NCI-H748 treated with DMSO at 0.1 percent for 48 hours (cell line): ENCODE measurements at regions not wholly inside any gene's neighbourhood (a gene's known extent, or its start where the extent isn't known, plus 50 kb on each side); places are given as distances from the start of the nearest gene placed in this dataset.

ENCODE experiments used
- DNase-seq: peaks from one replicate; lab custom pipeline; 2025; lab: John Stamatoyannopoulos, UW

- no peak for DNase-seq
Measured at GRCh38 chr1:106080608-106081325, 975.7 kb upstream of the PRMT6 start.

GRCh38 chr1:106111044-106111443, 945.4 kb upstream of the PRMT6 start:
- no peak for DNase-seq

GRCh38 chr1:106113851-106114250, 942.6 kb upstream of the PRMT6 start:
- DNase-seq: no peak

GRCh38 chr1:106120789-106121188, 935.7 kb upstream of the PRMT6 start:
- no peak for DNase-seq

- no peak for DNase-seq
Measured at GRCh38 chr1:106121728-106122127, 934.7 kb upstream of the PRMT6 start.

- DNase-seq: no peak
Measured at GRCh38 chr1:106134561-106134960, 921.9 kb upstream of the PRMT6 start.

- DNase-seq: no peak
Measured at GRCh38 chr1:106173101-106173500, 883.4 kb upstream of the PRMT6 start.

GRCh38 chr1:106178791-106179190, 877.7 kb upstream of the PRMT6 start:
- no peak for DNase-seq

- DNase-seq: no peak
Measured at GRCh38 chr1:106181866-106182265, 874.6 kb upstream of the PRMT6 start.

- no peak for DNase-seq
Measured at GRCh38 chr1:106185089-106185488, 871.4 kb upstream of the PRMT6 start.

- DNase-seq: no peak
Measured at GRCh38 chr1:106189780-106190179, 866.7 kb upstream of the PRMT6 start.

- no peak for DNase-seq
Measured at GRCh38 chr1:106194206-106194605, 862.3 kb upstream of the PRMT6 start.

- DNase-seq: no peak
Measured at GRCh38 chr1:106200711-106201110, 855.8 kb upstream of the PRMT6 start.

GRCh38 chr1:106207185-106207584, 849.3 kb upstream of the PRMT6 start:
- no peak for DNase-seq

- no peak for DNase-seq
Measured at GRCh38 chr1:106217765-106218164, 838.7 kb upstream of the PRMT6 start.

- DNase-seq: no peak
Measured at GRCh38 chr1:106222403-106222802, 834.1 kb upstream of the PRMT6 start.

- no peak for DNase-seq
Measured at GRCh38 chr1:106223213-106223612, 833.3 kb upstream of the PRMT6 start.

GRCh38 chr1:106224426-106224825, 832.0 kb upstream of the PRMT6 start:
- no peak for DNase-seq

GRCh38 chr1:106225403-106225802, 831.1 kb upstream of the PRMT6 start:
- no peak for DNase-seq

- DNase-seq: no peak
Measured at GRCh38 chr1:106226550-106226949, 829.9 kb upstream of the PRMT6 start.

GRCh38 chr1:106232128-106232527, 824.3 kb upstream of the PRMT6 start:
- no peak for DNase-seq

- no peak for DNase-seq
Measured at GRCh38 chr1:106233511-106233910, 823.0 kb upstream of the PRMT6 start.

- DNase-seq: no peak
Measured at GRCh38 chr1:106249365-106249764, 807.1 kb upstream of the PRMT6 start.

GRCh38 chr1:106249810-106250209, 806.7 kb upstream of the PRMT6 start:
- no peak for DNase-seq
